ENCODE measurements at regions not wholly inside any gene's neighbourhood (a gene's known extent, or its start where the extent isn't known, plus 50 kb on each side); places are given as distances from the start of the nearest gene placed in this dataset.

GRCh38 chr6:16939839-16940238, 162.0 kb upstream of the STMND1 start:
- TF ChIP-seq CTCF (IDR thresholded peaks at IDR 0.05) (no peak), POLR2A (IDR thresholded peaks at IDR 0.05) (no peak), POLR2AphosphoS5 (IDR thresholded peaks at IDR 0.05) (no peak)

Measured in prostate gland (tissue), 2 donors.